H4 (cell line): ENCODE measurements at regions not wholly inside any gene's neighbourhood (a gene's known extent, or its start where the extent isn't known, plus 50 kb on each side); places are given as distances from the start of the nearest gene placed in this dataset.
"Not testable (repeated sequence)": the region's sequence is repeated elsewhere in the genome, so short reads cannot be mapped to it uniquely, and the experiment has no call there.

Source experiments
- DNase-seq: peaks from one replicate; pipeline ENCODE4 v3.0.0-alpha.2; 2015; ENCODE audit warnings: low spot score

DNA sequence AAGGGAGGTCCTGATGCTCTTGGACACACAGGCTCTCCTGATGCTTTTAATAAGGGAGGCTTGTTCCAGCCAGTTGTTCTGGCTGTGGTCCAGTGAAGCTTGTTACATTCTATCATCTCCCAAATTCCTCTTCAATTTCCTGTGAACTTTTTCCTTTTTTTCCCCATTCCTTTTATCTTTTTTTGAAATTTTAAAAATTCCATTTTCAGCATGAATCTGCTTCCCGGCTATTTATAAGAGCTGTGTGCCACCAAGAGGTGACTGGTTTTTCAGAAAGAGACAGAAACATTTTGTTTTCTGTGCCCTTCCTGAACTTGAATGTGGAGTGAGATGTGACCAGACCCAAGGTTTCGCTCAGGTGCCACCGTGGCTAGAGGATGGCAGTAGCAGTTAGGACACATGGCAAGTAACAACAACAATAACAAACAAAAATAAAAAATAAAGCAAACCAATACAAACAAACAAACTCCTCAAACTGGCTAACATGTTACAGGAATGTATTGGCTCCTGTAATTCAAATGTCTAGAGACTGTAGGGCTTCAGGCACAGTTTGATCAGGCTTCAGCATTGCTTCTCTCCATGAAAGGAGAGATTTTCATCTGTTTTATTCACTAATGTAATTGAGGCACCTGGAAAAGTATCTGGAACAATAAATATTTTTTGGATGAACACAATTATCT lies 121.1 kb downstream of the BOD1 start:
- no peak for DNase-seq

DNA sequence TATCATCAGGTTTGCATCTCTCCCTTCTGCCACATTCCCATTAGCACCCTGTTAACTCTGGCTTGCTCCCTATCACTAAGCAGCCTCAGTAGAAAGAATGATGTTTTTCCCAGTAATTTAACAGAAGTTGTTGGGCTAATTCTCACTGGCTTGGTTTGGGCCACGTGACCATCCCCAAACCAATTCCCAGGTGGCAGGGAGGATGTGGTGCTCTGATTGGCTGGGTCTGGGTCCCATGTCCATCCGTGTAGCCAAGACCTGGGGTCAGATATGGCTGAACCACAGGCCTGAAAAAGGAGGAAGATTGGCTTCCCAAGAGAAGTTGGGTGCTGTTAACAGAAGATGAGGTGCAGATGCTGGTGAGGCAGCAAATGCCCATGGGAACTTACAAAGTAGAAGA lies 122.0 kb downstream of the BOD1 start:
- no peak for DNase-seq

DNA sequence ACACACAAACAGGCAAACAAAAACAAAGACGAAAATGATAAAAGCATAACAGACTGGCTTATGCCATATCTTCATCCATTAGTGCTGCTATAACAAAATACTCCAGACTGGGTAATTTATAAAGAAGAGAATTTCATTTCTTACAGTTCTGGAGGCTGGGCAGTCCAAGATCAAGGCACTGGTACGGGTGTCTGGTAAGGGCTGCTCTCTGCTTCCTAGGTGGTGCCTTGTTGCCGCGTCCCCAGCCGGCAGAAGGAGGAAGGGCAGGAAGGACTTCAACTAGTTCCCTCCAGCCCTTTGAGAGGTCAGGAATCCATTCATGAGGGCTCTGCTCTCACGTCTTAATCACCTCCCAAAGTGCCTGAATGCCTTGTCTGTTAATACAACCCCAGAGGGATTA lies 122.6 kb downstream of the BOD1 start:
- no peak for DNase-seq

DNA sequence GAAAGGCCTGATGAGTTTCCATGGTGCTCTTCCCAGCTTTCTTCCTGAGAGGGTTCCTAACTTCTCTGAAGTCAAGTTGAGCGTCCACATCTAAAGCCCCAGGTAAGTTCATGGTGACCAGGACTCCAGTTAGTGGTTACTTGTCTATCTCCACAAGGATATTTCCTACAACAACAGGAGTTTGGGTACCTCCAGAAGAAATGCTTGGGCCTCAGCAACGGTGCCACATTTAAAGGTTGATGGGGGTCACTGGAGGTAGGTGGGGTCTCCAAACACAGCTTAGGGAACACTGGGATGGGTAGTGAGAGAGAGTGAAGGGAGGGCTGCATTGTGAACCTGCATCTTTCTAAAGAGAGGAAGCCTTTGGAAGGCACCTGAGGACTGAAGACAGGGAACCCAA lies 123.4 kb downstream of the BOD1 start:
- no peak for DNase-seq

DNA sequence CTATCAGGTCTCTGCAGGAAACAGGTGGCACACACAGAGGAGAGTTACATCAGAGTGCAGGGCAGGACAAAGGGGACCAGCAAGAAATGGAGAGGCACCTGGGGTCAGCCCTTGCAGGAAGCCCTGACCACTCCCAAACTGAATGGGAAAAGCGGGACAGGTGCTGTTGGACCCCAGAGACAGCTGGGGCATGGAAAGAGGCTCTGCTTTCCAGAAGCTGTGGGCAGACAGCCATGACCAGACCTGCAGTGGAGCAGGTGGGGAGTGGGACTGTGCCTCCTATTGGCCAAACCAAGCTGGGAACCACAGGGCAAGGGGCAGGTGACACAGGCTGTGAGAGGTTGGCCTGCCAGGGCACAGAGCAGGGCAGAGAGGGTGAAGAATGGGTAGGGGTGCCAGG lies 125.8 kb downstream of the BOD1 start:
- no peak for DNase-seq

DNA sequence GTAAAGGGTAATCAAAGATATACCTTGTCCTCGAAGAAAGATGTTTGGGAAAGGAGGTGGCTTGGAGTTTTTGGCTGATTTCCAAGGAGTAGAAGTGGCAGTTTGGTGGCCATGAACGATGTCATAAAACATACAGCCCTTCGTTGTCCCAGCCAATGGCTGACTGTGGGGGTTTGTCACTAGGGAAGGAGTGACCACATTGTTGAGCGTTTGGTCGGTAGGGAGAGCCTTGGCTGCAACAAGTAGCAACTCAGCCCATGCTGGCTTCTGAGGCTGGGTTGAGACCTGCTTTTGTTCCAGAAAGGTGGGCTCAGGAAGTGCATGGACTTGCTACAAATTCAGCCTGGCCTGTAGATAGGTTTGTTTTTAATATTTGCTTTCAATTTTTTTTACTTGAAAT lies 128.3 kb downstream of the BOD1 start:
- no peak for DNase-seq

DNA sequence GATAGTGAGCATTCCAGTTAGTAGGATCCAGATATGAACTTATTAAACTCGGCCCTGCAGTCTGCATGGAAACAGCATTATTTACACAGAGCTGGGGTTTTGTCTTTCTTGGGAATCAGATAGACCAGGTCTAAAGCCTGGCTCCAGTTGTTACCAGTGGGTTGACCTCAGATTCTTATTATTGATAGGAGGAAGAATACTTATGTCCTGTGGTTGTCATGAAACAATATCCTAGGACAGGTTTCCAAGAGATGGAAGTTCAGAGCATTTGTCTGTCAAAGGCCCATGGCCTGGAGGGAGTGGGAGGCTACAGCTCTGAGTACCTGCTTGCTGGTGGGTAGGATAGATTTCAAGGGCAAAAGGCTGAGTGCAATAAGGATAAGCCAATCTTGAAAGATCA lies 129.2 kb downstream of the BOD1 start:
- no peak for DNase-seq

DNA sequence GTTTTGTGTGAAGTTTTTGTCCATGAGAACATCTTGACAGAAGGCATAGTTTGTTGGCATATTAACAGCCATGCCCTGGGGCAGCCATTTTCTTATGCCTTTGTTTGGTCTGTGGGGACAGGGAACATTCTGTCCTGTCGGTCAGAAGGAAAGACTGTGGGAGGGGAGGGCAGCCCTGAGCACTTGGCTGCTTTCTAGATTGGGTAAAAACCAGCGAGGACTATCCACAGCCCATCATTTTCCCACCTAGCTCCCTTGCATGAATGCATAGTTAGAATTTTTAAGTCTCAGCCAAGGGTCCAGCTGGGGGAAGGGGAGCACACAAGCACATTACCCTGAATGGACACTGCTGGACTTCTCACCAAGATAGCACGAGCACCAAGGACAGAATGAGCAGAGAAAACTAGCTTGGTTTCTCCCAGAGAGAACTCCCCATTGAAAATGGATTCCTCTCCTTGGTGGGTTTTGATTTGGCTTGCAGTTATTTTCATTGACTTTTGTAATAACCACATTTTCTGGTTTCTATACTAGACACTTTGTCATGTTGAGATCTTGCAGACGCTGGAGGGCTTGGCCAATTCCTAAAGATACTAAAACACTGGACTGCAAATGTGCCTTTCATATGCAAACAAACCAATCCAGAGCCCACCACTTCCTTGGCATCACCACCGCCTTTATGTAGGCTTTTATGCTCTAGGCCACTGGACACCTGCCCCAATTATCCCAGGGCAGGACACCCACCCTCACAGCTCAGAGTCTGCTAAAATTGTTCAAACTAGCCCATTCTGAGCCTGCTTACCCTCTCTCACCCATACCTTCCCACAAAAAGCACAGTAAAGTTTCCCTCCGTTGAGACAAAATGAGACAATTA lies 129.9 kb downstream of the BOD1 start:
- DNase-seq = no peak

DNA sequence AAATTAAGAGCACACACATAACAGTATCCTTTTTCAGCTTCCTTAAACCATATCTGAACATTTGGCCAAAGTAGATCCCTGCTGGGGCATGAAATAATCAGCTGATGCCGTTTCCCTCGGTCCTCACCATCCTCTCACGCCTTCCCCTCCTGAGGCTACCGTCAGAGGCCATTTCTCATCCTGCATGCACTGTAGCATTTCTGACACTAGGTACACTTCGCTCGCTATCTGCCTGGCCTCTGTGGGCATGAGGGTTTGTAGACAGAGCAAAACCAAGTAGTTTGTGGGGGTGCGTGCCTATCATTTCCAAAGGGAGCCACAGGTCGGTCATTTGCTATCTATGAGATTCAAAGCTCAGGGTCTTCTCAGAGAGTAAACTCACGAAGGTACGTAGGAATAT lies 131.9 kb downstream of the BOD1 start:
- no peak for DNase-seq

DNA sequence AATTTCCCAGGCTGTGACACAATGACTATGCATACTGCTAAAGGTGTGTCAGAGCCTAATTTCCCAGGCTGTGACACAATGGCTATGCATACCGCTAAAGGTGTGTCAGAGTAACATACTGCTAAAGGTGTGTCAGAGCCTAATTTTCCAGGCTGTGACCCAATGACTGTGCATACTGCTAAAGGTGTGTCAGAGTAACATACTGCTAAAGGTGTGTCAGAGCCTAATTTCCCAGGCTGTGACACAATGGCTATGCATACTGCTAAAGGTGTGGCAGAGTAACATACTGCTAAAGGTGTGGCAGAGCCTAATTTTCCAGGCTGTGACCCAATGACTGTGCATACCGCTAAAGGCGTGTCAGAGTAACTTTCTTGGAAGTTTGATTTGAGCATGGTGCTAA lies 132.9 kb downstream of the BOD1 start:
- DNase-seq = not testable (repeated sequence)

DNA sequence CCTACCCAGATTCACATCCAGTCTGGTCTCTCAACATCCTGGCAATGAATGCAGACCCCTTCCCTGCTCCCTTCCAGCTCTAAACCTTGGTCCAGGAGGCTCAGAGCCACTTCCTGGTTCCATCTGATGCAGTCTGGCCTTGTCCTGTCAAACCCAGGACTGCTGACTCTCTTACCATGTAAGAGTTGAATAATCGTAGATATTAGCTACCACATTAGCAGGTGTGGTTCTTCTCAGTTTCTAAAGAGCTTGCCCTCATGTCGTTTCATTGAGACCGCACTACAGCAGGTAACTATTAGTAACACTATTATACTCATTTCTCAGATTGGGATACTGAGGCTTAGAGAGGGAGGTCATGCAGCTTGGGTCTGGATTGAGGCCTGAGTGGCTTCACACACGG lies 133.3 kb downstream of the BOD1 start:
- DNase-seq = no peak

DNA sequence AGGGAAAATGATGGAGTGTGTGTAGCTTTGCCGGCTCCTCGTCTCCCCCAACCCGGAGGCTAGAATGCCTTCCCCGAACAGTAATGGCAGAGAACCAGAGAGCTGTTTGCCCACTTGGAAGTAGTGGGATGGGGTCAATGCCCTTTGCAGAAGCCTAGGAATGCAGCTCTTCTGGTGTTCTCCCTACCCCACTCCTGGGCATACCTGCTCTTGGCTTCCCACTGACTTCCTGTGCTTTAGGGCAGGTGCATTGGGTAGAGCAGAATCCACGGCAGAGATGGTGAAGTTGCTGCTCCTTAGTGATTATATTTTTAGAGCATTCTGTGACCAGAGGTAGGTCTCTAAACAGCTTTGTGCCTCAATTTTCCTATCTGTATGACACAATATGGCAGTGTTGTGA lies 134.6 kb downstream of the BOD1 start:
- no peak for DNase-seq

DNA sequence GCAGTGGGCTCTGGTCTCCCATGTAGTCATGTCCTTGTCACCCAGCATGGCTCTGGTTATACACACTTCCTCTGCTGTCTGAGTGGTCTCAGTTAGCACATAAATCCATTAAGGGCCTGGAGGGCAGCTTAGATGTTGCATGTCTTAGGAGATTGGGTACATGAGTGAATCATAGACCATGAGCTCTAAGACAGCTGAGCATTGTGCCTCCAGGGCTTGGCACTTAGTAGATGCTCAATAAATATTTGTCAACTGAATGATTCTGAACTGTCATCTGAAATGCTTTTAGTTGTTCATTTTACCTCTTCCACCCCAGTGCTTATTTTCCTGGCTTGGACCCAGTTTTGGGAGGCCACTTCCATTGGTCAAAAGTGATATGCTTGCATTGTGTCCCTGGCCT lies 135.6 kb downstream of the BOD1 start:
- DNase-seq = no peak

DNA sequence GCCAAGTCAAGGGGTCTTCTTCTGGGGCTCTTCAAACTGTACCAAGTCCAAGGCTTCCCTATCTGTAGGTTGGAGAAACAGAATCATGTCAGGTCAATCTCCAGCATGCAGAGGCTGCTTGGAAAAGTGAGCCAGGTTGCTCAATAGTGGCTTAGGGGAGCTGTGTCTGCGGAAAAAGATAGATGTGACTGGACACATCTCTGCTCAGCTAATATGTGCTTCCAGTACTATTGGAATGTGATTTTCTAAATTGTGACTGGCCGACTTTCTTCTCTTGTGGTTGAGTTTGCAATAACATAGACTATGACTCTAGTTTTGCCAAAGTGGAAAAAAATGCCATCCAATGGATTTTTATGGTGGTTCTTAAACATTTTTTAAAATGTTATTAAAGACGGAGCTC lies 136.7 kb downstream of the BOD1 start:
- no peak for DNase-seq

DNA sequence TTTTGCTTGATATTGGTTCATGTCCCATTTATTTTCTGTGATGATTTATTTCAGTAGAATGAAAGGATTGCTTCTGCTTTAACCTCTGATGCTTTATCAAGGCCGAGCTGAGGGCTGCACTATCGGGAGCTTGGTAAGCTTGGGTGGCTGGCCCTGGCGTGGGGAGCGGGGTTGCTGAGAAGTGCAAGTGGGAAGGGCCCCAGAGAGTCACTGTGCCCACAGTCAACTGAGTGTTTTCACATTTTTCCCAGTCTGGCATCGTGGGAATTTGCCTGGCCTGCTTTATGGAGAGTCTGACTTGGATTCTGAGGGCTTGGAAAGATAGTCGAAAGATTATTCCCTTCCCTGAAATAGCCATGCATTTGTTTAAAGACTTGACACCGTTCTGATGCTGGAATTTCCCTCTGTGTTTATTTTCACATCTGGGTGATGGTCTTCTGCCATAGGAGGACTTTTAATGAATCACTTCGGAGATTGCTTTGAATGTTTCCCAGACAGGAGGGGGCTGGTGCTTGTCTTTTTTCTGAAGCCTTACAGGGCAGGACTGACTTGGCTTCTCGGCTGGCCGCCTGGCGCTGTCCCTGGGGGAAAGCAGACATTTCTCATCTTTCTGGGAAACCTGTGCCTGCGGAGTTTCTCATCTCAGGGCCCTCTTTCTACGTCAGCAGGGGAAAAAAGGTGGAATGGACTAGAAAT lies 139.0 kb downstream of the BOD1 start:
- DNase-seq = no peak

DNA sequence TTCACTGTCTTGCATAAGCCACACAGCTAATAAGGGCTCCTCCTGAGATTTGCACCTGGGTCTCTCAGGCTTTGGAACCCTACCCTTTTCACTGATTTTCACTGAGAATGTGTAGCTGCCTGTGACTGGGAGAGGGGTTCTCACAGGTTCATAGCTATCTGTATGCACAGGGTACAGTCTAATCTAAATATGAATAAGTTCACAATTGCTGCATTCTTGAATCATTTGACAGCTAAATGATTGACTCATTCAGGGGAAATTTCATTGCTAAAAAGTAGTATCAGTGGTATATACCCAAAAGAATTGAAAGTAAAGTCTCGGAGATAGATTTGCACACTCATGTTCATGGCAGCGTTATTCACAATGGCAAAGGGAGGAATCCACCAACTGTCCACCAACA lies 140.7 kb downstream of the BOD1 start:
- no peak for DNase-seq

DNA sequence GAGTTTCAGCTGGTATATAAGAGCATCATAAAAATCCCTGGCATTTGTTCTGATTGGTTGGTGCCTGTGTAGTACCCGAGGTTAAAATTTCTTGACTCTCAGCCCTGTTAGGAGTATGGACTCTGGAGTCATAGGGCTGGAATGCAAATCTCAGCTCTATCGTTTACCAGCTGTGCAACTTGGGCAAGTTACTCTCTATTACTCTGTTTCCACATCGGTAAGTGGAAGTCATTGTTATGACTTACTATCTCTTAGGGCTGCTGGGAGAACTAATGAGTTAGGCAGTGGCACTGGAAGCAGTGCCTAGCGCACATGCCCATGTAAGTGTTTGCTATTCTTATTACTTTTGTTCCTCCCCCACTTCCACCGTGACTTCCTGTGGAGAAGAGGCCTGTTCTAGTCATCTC lies 141.6 kb downstream of the BOD1 start:
- no peak for DNase-seq

DNA sequence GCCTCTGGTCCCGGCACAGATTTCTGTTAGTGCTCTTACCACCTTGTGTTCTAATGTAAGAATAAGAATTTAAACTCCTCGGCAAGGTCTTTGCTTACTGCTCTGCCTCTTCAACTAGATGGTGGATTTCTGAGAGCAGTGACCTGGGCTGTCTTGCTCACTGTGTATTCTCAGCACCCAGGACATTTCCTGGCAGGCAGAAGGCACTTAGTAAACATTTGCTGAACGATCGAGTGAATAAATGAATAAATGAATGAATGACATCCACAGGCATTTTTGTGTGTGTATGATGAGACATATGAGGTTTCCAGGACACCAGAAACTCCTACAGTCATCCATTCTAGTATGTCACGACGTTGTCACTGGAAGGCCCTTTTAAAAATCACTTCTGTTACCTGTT lies 143.2 kb downstream of the BOD1 start:
- no peak for DNase-seq

DNA sequence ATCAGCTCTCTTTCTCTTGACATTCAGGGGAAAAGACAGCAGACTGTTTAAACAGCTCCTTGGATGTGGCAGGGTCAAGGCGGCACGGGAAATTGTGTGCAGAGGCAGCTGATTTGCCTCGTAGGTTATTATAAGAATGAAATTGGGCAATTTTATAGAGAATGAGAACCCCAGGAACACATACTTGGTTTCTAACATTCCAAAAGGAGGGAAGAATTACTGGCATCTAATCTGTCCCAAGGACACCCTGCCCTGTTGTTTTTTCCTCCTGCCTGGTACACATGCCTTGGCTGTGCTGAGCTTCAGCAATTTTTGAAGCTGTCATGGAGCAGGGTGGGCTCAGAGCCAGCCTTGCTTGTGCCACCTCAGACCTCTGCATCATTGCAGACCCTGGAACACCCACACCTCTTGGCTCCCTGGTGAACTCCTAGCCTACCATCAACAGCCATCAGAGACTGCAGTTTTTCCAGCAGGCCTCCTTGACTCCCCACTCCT lies 143.6 kb downstream of the BOD1 start:
- no peak for DNase-seq

DNA sequence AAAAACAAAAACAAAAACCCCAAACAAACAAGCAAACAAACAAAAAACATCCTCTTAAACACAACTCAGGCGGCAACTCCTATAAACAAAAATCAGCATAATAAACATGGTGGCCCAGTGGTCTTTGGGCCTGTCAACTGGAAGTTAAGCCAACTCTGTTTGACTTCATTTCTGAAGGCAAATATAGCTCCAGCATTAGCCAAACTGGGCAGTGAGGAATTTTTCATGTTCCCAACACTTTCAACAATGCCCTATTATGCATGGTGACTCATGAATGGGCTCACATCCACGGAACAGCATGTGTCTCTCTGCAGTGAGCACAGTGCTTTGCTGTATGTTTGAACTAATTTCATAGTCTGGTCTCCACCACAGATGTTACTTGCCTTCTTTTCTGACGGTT lies 143.9 kb upstream of the STC2 start:
- peak; percentile 95 for DNase-seq

DNA sequence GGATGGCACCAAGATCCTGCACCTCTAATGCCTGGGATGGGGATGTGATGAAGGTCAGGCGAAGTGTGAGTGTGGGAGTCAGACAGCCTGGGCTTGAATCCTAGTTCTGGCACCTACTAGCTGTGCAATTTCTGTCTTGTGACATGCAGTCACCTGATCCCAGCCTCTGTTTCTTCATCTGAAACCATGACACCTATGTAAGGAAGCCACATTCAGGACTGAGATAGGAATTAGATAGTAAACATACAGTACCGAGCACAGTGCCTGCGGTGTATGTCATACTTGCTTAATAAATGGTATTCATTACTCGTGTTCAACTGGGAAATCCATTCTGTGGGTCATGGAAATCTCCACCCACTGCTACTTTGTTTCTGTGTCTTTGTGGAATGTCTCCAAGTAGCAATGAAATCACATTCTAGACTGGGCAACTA lies 140.6 kb upstream of the STC2 start:
- DNase-seq = no peak

DNA sequence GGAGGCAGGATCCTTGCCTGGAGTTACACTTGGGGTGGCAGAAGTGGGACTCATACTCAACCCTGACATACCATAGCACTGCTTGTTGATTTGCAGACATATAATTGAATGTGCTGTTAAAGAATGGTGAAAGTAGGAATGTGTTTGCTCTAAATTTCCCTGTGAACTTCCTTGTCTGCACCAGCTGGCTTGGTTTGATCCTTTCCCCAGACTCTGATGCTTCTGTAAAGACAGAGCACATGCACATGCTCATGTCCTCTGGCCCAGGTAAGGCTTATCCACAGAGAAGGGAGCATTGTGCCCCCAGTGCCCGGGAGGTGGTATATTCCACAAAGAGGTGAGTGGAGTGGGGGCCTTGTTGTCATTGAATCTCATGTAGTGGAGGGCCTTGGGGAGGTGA lies 138.0 kb upstream of the STC2 start:
- DNase-seq = no peak

DNA sequence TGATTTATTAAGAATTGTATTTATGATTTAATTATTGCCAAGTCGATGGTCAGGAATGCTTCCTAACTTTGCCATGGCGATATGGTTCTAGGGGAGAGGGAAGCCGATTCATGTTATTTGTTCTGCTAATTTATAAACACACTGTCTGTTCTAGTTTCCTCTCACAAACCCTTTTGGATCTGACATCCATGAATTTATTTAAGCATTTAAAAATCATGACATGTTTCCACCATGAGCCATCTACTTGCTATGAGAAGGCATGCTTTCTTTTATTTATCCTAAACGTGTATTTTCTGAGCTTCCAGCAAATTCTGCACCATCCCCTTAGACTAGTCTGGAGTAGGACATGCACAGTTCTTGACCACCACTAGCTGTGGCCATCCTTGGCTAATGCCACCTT lies 136.6 kb upstream of the STC2 start:
- DNase-seq = no peak
